ENCODE measurements at regions not wholly inside any gene's neighbourhood (a gene's known extent, or its start where the extent isn't known, plus 50 kb on each side); places are given as distances from the start of the nearest gene placed in this dataset.
"Not testable (repeated sequence)": the region's sequence is repeated elsewhere in the genome, so short reads cannot be mapped to it uniquely, and the experiment has no call there.

DNA sequence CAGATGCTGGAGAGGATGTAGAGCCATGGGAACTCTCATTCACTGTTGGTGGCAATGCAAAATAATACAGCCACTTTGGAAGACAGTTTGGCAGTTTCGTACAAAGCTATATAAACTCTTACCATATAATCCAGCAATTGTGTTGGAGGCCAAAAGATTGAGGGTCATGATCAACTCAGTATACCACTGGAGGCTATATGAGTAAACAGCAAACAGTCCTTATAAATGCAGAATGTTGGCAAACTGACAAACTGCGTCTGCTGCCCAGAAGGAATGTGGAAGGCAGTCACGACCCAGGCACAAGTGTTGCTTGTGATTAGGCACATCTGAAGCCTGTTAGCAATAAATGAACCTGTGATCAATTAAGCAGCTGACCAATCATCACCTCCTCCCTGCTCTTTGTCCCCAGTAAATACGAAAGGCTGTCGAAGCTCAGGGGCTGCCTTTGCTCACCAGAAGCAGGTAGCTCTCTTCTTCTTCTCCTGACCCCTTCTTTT lies 98.1 kb upstream of the SPOPL start:
- Mint-ChIP-seq H3K27ac (no peak overlapping the region), H3K9me3 (peaks cover 24% of the 10 kb centered on the region), H3K36me3 (no peaks in the 10 kb centered on the region), H3K4me1 (no peaks in the 10 kb centered on the region), H3K4me3 (no peak overlapping the region)
- ATAC-seq, result no peak
- DNase-seq (ENCODE audit: low spot score in 2 of 2), result no peak

DNA sequence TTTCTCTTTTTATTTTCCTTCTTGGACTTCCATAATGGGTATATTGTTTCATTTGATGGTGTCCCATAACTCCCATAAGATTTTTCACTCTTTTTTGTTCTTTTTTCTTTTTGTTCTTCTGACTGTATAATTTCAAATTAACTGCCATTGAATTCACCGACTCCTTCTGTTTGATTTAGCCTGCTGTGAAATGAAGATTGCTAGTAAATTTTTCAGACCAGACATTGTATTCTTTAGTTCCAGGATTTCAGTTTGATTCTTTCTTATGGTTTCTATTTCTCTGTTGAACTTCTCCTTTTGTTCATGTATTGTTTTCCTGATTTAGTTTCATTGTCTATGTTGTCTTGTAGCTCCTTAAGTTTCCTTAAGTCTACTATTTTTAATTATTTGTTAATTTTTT lies 87.6 kb upstream of the SPOPL start:
- peaks cover 20% of the 10 kb centered on the region for H3K9me3 Mint-ChIP-seq
- no peak overlapping the region for H3K27ac Mint-ChIP-seq
- DNase-seq (ENCODE audit: low spot score in 2 of 2) (no peak), ATAC-seq (no peak)
- no peaks in the 10 kb centered on the region for H3K36me3 Mint-ChIP-seq
- no peak overlapping the region for H3K4me3 Mint-ChIP-seq
- no peaks in the 10 kb centered on the region for H3K4me1 Mint-ChIP-seq

DNA sequence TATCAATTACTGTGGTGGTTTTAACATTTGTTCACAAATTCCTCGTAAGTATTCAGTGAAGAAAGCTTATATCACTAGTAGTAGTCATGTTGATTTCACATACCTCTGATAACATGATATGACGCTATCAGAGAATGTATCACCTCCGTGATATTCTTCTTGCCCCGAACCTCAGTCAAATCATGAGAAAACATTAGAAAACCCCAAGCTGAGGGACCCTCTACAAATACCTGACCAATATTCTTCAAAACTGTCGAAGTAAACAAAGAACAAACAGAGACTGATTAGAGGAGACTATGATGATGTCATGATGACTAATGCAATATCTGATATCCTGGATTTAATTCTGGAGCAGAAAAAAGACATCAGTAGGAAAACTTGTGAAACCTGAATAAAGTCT lies 85.6 kb upstream of the SPOPL start:
- H3K9me3 Mint-ChIP-seq, result peaks cover 16% of the 10 kb centered on the region
- ATAC-seq (no peak), DNase-seq (ENCODE audit: low spot score in 2 of 2) (no peak)
- H3K36me3 Mint-ChIP-seq, result no peaks in the 10 kb centered on the region
- no peaks in the 10 kb centered on the region for H3K4me1 Mint-ChIP-seq
- no peak overlapping the region for H3K4me3 Mint-ChIP-seq
- no peak overlapping the region for H3K27ac Mint-ChIP-seq

DNA sequence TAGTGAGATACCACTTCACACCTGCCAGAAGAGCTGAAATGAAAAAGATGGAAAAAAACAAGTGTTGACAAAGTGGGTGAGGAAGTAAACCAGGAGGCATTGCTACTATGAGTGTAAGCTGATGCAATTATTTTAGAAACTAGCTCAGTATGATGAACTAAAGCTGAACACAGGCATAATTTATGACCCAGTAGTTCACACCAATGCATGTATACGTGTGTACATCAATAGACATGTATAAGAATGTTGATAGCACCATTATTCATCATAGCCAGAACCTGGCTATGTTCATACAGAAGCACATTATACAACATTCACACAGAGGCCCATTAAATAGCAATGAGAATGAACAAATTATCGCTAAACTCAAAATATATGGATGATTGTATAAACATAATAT lies 83.1 kb upstream of the SPOPL start:
- Mint-ChIP-seq H3K27ac (no peak overlapping the region), H3K4me1 (no peaks in the 10 kb centered on the region), H3K4me3 (no peak overlapping the region), H3K9me3 (peaks cover 11% of the 10 kb centered on the region), H3K36me3 (no peaks in the 10 kb centered on the region)
- ATAC-seq (no peak), DNase-seq (ENCODE audit: low spot score in 2 of 2) (no peak)

DNA sequence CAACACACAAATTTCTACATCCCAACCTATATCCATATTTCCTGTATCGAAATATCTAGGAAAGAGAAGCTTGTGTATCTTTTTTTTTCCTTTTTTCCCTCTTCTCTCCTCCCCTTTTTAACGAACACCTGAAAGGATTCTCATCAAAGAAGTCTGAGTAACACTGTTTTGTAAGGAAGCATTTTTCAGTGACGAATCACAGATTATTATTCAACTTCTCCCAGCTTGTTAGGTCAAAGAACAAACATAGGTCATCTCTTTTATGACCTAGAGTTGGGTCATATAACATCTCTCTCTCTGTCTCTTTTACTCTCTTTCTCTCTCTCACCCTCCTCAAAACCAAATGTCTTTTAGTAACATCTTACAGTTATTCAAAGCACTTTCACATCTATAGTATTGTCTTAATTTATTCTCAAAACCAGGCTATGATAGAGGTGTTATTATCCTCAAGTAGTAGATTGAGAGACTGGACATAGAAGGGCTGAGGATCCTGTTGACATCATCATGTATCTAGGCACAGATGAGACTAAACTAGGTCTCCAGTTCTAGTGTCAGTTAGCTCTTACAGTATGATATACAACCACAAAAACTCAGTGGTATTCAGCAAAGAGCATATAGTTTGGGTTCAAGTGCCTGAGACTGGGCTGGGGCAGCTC lies 80.1 kb upstream of the SPOPL start:
- H3K36me3 Mint-ChIP-seq, result no peaks in the 10 kb centered on the region
- H3K27ac Mint-ChIP-seq, result no peak overlapping the region
- DNase-seq (ENCODE audit: low spot score in 2 of 2), result no peak
- H3K9me3 Mint-ChIP-seq, result peaks cover 10% of the 10 kb centered on the region
- no peak overlapping the region for H3K4me3 Mint-ChIP-seq
- no peak for ATAC-seq
- no peaks in the 10 kb centered on the region for H3K4me1 Mint-ChIP-seq

DNA sequence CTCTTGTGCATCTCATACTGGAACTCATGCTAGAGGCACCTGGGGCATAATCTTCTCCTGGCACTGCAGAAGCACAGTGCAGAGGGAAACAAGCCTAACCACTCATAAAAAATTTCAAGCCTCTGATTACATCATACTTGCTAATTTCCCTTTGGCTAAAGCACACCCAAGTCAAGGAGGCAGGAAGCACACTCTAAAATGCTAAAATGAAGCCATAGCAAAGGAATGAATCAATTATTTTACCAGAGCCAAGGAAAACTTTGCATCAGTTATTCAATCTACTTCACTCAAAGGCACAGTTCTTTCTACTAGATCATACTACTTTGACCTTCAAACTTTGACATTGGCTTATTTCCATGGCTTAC lies 79.6 kb upstream of the SPOPL start:
- H3K36me3 Mint-ChIP-seq, result no peaks in the 10 kb centered on the region
- DNase-seq (ENCODE audit: low spot score in 2 of 2), result no peak
- peaks cover 14% of the 10 kb centered on the region for H3K9me3 Mint-ChIP-seq
- no peak for ATAC-seq
- no peak overlapping the region for H3K27ac Mint-ChIP-seq
- H3K4me3 Mint-ChIP-seq, result no peak overlapping the region
- no peaks in the 10 kb centered on the region for H3K4me1 Mint-ChIP-seq

DNA sequence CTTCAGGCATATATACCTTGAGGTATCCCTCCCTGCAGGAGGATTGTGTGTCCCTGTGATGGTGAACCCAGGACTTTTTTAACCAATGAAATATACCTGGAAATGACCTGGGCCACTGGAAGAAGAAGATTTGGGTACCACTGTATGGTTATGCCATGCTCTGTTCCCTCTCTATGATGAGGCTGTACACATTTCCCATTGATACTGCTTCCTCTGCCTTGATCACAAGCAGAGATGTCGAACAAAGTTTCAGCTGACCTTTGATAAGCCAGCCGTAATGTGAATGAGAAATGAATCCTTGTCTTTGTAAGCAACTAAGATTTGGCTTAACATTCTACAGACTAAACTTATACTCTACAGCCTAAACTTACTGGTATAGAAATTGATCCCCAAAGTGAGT lies 78.4 kb upstream of the SPOPL start:
- no peak for ATAC-seq
- H3K36me3 Mint-ChIP-seq, result no peaks in the 10 kb centered on the region
- DNase-seq (ENCODE audit: low spot score in 2 of 2), result no peak
- no peak overlapping the region for H3K27ac Mint-ChIP-seq
- no peaks in the 10 kb centered on the region for H3K4me1 Mint-ChIP-seq
- peaks cover 14% of the 10 kb centered on the region for H3K9me3 Mint-ChIP-seq
- H3K4me3 Mint-ChIP-seq, result no peak overlapping the region

DNA sequence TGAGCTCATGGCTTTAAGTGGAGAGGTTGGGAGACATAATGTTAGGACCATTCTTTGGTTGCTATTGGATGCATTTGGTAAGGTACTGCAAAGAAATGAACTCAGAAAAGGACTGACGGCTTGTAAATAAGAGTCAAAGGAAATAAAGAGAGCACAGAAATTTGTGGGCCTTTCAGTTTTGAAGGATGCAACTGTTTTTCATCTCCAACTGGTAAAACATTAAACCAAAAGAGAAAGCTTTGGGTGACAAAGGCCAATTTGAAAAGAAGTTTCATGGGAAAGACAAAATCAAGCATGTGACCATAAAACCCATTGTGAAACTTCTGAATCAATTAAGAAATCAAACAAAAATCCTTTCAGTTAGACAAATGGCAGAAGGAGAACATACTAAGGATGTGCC lies 77.8 kb upstream of the SPOPL start:
- Mint-ChIP-seq H3K27ac (no peak overlapping the region), H3K4me1 (no peaks in the 10 kb centered on the region), H3K4me3 (no peak overlapping the region), H3K9me3 (peaks cover 14% of the 10 kb centered on the region), H3K36me3 (peaks cover 3% of the 10 kb centered on the region)
- ATAC-seq (no peak), DNase-seq (ENCODE audit: low spot score in 2 of 2) (no peak)

DNA sequence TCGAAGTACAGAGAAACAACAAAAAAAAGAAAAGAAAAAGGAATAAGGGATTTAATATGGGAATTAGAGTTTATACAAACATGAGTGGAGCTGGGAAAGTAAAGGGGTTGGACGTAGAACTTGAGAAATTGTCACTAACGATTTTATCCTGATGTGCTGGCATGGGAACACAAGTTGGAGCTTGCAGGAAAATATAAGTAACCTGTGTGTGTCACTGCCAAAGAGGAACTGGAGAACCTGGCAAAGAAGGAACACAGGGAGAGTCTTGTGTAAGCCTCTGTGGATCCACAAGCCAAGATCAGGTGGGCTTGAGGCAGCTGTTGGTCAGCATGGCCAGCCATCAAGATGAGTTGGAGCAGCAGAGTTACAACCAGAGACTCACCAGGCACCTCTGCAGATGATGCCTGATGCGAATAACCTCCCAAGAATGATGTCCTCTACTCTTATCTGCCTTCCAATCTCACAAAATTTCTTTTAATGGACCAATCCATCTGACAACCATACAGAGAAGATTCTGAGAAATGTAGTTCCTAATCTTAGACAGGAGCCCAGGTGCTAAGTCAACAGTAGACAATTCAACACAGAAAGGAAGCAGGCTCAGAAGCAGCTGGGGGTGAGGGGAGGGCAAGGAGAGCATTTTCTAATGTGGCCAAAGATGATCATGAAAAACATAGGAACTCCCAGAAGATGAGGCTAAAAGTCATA lies 77.0 kb upstream of the SPOPL start:
- no peak for DNase-seq (ENCODE audit: low spot score in 2 of 2)
- H3K27ac Mint-ChIP-seq, result no peak overlapping the region
- peaks cover 5% of the 10 kb centered on the region for H3K36me3 Mint-ChIP-seq
- H3K4me3 Mint-ChIP-seq, result no peak overlapping the region
- ATAC-seq, result no peak
- no peaks in the 10 kb centered on the region for H3K4me1 Mint-ChIP-seq
- H3K9me3 Mint-ChIP-seq, result peaks cover 16% of the 10 kb centered on the region

DNA sequence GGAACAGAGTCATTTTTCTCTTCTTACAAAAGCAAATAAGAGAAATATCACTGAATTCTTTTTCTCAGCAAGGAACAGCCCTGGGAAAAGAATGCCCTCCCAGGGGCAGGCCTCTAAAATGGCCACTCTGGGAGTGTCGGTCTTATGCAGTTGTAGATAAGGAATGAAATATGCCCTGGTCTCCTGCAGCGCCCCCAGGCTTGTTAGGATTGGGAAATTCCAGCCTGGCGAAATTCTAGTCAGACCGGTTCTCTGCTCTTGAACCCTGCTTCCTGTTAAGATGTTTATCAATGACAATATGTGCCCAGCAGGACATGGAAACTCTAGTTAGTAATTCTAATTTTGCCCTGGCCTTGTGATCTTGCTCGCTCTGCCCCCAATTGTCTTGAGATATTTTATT lies 75.5 kb upstream of the SPOPL start:
- H3K4me3 Mint-ChIP-seq; H3K36me3 Mint-ChIP-seq; DNase-seq (ENCODE audit: low spot score in 2 of 2); H3K27ac Mint-ChIP-seq; H3K4me1 Mint-ChIP-seq; ATAC-seq: not testable (repeated sequence)
- H3K9me3 Mint-ChIP-seq, result peaks cover 16% of the 10 kb centered on the region

DNA sequence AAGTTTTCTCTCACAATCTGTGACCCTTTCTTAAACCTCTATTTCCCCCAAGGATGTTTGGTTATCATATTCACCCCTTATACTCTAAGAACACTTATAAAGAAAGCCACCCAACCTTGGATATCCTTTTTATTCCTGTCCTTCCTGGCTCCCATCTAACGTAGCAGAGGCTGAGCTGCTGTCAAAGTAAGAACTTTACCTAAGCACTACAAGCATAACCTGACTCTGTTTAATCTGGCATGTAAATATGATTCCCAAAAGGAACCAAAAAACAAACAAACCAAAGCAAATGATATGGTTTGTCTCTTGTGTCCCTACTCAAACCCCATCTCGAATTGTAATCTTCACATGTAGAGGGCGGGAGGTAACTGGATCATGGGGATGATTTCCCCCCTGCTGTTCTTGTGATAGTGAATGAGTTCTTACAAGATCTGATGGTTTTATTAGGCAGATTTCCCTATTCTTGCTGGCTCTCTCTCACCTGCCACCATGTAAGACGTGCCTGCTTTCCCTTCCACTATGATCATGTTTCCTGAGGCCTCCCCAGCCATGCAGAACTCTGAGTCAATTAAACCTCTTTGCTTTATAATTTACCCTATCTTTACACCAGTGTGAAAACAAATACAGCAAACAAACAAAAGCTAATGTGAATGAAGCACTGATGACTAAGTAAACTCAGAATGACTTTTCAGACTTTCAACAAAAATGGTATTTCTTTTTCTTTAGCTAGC lies 72.7 kb upstream of the SPOPL start:
- H3K9me3 Mint-ChIP-seq, result peaks cover 16% of the 10 kb centered on the region
- H3K36me3 Mint-ChIP-seq, result peaks cover 5% of the 10 kb centered on the region
- H3K4me3 Mint-ChIP-seq, result no peak overlapping the region
- DNase-seq (ENCODE audit: low spot score in 2 of 2) (no peak), ATAC-seq (no peak)
- H3K27ac Mint-ChIP-seq, result no peak overlapping the region
- no peaks in the 10 kb centered on the region for H3K4me1 Mint-ChIP-seq

DNA sequence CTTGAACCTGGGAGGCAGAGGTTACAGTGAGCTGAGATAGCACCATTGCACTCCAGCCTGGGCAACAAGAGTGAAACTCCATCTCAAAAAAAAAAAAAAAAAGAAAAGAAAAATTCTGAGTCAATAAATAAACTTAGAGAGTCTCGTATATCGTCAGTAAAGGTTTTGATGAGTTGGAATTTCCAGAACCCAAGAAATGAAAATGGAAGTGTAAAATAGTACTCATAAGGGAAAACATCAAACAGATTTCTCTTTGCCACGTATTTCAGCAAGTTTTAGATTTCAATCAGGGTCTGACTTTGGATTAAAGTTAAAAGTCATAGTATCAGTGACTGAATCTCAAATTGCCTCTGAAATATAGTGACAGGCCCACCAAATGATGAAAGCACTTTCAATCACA lies 71.4 kb upstream of the SPOPL start:
- H3K36me3 Mint-ChIP-seq, result peaks cover 5% of the 10 kb centered on the region
- H3K4me3 Mint-ChIP-seq, result no peak overlapping the region
- H3K27ac Mint-ChIP-seq, result no peak overlapping the region
- ATAC-seq (no peak), DNase-seq (ENCODE audit: low spot score in 2 of 2) (no peak)
- H3K9me3 Mint-ChIP-seq, result peaks cover 13% of the 10 kb centered on the region
- H3K4me1 Mint-ChIP-seq, result no peaks in the 10 kb centered on the region

DNA sequence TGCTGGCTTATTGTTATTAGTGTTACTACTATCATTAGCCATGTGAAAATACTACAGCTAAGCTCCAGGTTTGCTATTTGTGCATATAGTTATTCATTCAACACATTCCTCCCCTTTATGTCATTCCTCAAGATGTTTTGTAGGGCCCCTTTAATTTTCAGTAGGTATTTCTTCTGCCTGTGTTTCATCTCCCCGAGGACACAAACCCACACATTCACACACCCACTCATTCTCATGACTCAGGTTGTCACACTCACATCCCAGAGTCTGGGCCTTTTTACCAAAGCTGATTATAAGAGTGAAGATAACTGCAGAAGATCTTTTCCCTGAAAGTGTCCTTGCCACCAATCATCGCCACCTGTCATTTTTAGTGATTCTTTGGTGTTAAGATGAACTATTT lies 68.6 kb upstream of the SPOPL start:
- Mint-ChIP-seq H3K9me3 (peaks cover 2% of the 10 kb centered on the region), H3K27ac (no peak overlapping the region), H3K36me3 (peaks cover 5% of the 10 kb centered on the region), H3K4me3 (no peak overlapping the region), H3K4me1 (no peaks in the 10 kb centered on the region)
- ATAC-seq (no peak), DNase-seq (ENCODE audit: low spot score in 2 of 2) (no peak)

DNA sequence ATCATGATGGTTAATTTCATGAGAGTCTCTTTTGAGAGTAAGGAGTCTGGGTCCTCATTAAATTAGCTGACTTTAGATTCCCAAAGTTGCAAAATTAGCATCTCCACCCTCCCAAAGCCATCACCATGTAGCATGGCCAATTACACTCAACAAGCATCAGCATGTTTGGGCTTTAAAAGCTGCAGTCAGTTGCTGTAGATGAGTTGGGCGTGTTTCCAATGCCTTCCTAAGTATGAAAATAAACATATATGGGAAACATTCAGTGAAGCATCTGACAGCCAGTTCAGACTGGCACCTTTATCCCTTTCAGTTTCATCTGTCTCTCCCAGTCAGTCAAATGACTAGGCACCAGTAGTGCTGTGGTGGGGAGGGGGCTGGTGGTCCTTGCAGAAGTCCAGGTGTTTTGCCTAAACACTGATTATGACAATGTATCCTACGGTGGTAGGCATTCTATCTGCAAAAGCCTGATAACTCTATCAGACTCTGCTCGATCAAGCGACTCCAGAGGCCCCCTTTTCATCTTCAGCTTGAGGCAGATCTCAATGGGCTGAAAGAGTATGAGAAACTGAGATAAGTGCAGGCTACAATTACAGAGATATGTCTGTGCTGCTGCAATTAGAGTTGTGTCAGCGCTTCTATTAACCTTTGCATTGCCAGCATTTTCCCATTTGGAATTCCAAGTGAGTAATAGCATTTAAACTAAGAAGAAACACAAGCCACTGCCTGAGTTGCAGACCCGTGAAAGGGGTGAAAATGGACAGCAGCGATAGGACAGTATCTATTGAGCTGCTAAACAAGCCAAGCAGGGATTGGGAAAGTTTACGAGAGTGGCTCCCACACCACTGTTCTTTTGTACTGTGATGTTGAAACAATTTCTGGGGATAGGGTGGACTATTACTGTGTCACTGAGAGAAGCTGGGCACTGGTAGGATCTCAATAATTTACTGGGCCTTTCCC lies 67.3 kb upstream of the SPOPL start:
- DNase-seq (ENCODE audit: low spot score in 2 of 2) (no peak), ATAC-seq (no peak)
- Mint-ChIP-seq H3K4me3 (no peak overlapping the region), H3K9me3 (peaks cover 2% of the 10 kb centered on the region), H3K27ac (no peak overlapping the region), H3K4me1 (no peaks in the 10 kb centered on the region), H3K36me3 (no peaks in the 10 kb centered on the region)

DNA sequence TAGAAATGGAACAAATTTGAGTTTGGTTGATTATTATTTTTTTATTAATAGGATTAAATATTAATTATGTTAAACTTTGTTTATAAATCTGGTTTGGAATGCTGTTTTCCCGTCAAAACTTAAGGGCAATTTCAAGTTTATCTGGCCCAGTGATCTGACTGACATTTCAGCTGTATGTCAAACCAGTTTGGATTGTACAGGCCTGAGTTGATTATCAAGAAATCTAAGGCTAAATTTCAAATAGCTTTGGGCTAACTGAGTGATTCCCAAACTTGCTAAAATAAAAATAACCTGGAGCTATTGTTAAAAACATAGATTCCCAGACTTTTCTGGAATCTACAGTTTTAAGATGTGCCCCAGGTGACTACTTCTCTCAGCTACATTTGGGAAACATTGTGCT lies 65.9 kb upstream of the SPOPL start:
- Mint-ChIP-seq H3K4me3 (no peak overlapping the region), H3K4me1 (no peaks in the 10 kb centered on the region), H3K9me3 (no peaks in the 10 kb centered on the region), H3K36me3 (no peaks in the 10 kb centered on the region), H3K27ac (no peak overlapping the region)
- no peak for DNase-seq (ENCODE audit: low spot score in 2 of 2)
- no peak for ATAC-seq
